ENCODE measurements at regions not wholly inside any gene's neighbourhood (a gene's known extent, or its start where the extent isn't known, plus 50 kb on each side); places are given as distances from the start of the nearest gene placed in this dataset.

DNA sequence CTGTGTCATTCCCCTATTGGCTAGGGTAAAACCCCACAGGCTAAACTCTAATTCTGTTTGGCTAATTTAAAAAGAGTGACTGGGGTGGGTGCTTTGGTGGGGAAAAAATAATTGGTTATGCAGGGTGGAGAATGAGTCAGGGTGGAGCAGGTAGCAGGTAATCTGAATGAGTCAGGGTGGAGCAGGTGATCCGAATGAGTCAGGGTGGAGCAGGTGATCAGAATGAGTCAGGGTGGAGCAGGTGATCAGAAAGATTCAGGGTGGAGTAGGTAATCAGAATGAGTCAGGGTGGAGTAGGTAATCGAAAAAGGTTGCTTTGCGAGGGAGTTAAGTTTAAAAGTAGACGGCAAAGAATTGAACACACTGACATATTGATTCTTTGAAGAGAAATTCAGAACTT is 1218.8 kb upstream of the ATXN8OS start:
- no peak overlapping the region for H3K27ac Mint-ChIP-seq
- no peaks in the 10 kb centered on the region for H3K4me1 Mint-ChIP-seq
- H3K27me3 Mint-ChIP-seq (ENCODE audit: low read depth in 2 of 2): no peaks in the 10 kb centered on the region
- ATAC-seq: no peak
- Histone ChIP-seq H3K4me1 (ENCODE audit: control insufficient read depth, insufficient read depth, low read length) (no peaks in the 10 kb centered on the region), H3K36me3 (ENCODE audit: control insufficient read depth, insufficient read depth, low read length) (no peaks in the 10 kb centered on the region), H3K27ac (ENCODE audit: low read length) (no peak overlapping the region), H3K27me3 (ENCODE audit: control insufficient read depth, insufficient read depth, low read length) (no peaks in the 10 kb centered on the region), H3K4me3 (ENCODE audit: low read length) (no peak overlapping the region), H3K9me3 (ENCODE audit: control insufficient read depth, insufficient read depth, low read length) (no peaks in the 10 kb centered on the region)
- WGBS (ENCODE audit: insufficient coverage): 89% methylated on average over 1 of the region's 4 CpGs
- DNase-seq: no peak
- TF ChIP-seq, protein P1, sequence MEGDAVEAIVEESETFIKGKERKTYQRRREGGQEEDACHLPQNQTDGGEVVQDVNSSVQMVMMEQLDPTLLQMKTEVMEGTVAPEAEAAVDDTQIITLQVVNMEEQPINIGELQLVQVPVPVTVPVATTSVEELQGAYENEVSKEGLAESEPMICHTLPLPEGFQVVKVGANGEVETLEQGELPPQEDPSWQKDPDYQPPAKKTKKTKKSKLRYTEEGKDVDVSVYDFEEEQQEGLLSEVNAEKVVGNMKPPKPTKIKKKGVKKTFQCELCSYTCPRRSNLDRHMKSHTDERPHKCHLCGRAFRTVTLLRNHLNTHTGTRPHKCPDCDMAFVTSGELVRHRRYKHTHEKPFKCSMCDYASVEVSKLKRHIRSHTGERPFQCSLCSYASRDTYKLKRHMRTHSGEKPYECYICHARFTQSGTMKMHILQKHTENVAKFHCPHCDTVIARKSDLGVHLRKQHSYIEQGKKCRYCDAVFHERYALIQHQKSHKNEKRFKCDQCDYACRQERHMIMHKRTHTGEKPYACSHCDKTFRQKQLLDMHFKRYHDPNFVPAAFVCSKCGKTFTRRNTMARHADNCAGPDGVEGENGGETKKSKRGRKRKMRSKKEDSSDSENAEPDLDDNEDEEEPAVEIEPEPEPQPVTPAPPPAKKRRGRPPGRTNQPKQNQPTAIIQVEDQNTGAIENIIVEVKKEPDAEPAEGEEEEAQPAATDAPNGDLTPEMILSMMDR (IDR thresholded peaks at IDR 0.05): no peak
- no peak overlapping the region for H3K4me3 Mint-ChIP-seq
- no peaks in the 10 kb centered on the region for H3K36me3 Mint-ChIP-seq
- intact Hi-C loops (cut with micrococcal nuclease): no loop called here
- peaks cover 13 to 21% of the 10 kb centered on the region in 2 donors for H3K9me3 Mint-ChIP-seq

DNA sequence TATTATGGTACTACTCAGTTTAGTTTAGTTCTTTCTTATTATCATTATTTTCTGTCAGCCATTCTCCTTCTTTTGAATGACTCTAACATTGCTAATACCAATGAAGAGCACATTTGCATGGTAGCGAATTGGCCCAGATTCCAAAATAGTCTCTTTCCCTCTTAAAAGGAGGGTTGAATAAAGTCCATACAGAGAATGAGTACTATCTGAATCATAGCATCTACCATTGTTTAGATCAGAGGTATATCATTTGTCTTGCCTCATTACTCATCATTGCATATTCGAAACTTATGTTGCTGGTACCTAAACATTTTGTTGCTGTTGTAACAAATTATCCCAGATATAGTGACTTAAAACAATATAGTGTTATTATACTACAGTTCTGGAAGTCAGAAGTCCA is 1235.3 kb upstream of the ATXN8OS start:
- Histone ChIP-seq H3K4me1 (ENCODE audit: control insufficient read depth, insufficient read depth, low read length) (no peaks in the 10 kb centered on the region), H3K27me3 (ENCODE audit: control insufficient read depth, insufficient read depth, low read length) (no peaks in the 10 kb centered on the region), H3K9me3 (ENCODE audit: control insufficient read depth, insufficient read depth, low read length) (no peaks in the 10 kb centered on the region), H3K4me3 (ENCODE audit: low read length) (no peak overlapping the region), H3K27ac (ENCODE audit: low read length) (no peak overlapping the region), H3K36me3 (ENCODE audit: control insufficient read depth, insufficient read depth, low read length) (no peaks in the 10 kb centered on the region)
- H3K4me3 Mint-ChIP-seq: no peak overlapping the region
- peaks cover 14% of the 10 kb centered on the region for H3K36me3 Mint-ChIP-seq
- H3K4me1 Mint-ChIP-seq: no peaks in the 10 kb centered on the region
- no CpG with 5 or more reads among the region's 2 CpGs for WGBS (ENCODE audit: insufficient coverage)
- intact Hi-C loops (cut with micrococcal nuclease): no loop called here
- H3K27me3 Mint-ChIP-seq (ENCODE audit: low read depth in 2 of 2): no peaks in the 10 kb centered on the region
- TF ChIP-seq, protein P1 (IDR thresholded peaks at IDR 0.05): no peak
- no peak for DNase-seq
- no peak overlapping the region for H3K27ac Mint-ChIP-seq
- ATAC-seq: no peak
- H3K9me3 Mint-ChIP-seq: peaks cover 10 to 24% of the 10 kb centered on the region in 2 donors

DNA sequence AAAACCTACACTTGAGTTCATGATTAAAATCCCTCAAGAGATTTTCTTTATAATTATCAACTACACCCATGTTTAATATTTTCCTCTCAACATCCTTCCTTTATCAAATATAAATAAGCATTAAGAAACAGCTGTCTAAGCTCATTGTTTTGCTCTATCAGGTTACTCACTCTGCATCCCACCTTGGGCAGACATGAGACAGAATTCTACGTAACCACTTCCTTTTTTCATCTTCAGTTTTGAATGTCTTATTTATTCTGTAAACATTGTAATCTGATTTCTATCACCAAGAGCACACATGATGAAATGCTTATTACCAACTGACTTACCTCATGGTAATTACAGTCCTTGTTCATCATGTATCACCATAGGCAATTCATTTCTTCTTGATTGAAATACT is 1256.6 kb upstream of the ATXN8OS start:
- no peak overlapping the region for H3K4me3 ChIP-seq (ENCODE audit: low read length)
- DNase-seq: no peak
- no CpG with 5 or more reads among the region's 1 CpG for WGBS (ENCODE audit: insufficient coverage)
- no peak overlapping the region for H3K27ac Mint-ChIP-seq
- no peaks in the 10 kb centered on the region for H3K4me1 ChIP-seq (ENCODE audit: control insufficient read depth, insufficient read depth, low read length)
- H3K4me1 Mint-ChIP-seq: no peaks in the 10 kb centered on the region
- intact Hi-C loops (cut with micrococcal nuclease): no loop called here
- H3K27ac ChIP-seq (ENCODE audit: low read length): no peak overlapping the region
- no peak overlapping the region for H3K4me3 Mint-ChIP-seq
- peaks cover 22% of the 10 kb centered on the region for H3K36me3 Mint-ChIP-seq
- peaks cover 9% of the 10 kb centered on the region for H3K9me3 ChIP-seq (ENCODE audit: control insufficient read depth, insufficient read depth, low read length)
- TF ChIP-seq, protein P1 (IDR thresholded peaks at IDR 0.05): no peak
- H3K36me3 ChIP-seq (ENCODE audit: control insufficient read depth, insufficient read depth, low read length): no peaks in the 10 kb centered on the region
- no peaks in the 10 kb centered on the region for H3K27me3 Mint-ChIP-seq (ENCODE audit: low read depth in 2 of 2)
- no peak for ATAC-seq
- H3K27me3 ChIP-seq (ENCODE audit: control insufficient read depth, insufficient read depth, low read length): no peaks in the 10 kb centered on the region
- H3K9me3 Mint-ChIP-seq: peaks cover 22 to 25% of the 10 kb centered on the region in 2 donors

DNA sequence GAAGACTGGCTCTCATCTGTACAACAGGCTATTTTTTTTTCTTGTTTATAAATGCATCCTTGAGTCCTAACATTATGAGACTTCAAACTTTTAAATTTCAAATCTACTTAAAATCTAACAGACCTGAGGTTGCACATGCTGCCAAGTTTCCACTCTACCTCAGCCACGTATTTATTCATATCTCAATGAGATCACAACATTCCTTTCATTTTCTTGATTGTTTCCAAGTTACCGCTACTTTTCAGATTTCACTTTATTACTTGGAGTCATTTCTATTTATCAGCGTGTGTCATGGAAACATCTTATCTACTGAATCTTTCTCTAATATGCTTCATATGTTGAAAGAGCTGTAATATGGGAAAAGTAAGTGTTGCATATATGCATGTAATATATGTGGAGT is 1257.5 kb upstream of the ATXN8OS start:
- Histone ChIP-seq H3K27ac (ENCODE audit: low read length) (no peak overlapping the region), H3K4me1 (ENCODE audit: control insufficient read depth, insufficient read depth, low read length) (no peaks in the 10 kb centered on the region), H3K9me3 (ENCODE audit: control insufficient read depth, insufficient read depth, low read length) (peaks cover 14% of the 10 kb centered on the region), H3K4me3 (ENCODE audit: low read length) (no peak overlapping the region), H3K36me3 (ENCODE audit: control insufficient read depth, insufficient read depth, low read length) (no peaks in the 10 kb centered on the region), H3K27me3 (ENCODE audit: control insufficient read depth, insufficient read depth, low read length) (no peaks in the 10 kb centered on the region)
- Mint-ChIP-seq H3K27me3 (ENCODE audit: low read depth in 2 of 2) (no peaks in the 10 kb centered on the region), H3K4me3 (no peak overlapping the region), H3K9me3 (peaks cover 22 to 24% of the 10 kb centered on the region in 2 donors), H3K27ac (no peak overlapping the region), H3K36me3 (peaks cover 22% of the 10 kb centered on the region), H3K4me1 (no peaks in the 10 kb centered on the region)
- intact Hi-C loops (cut with micrococcal nuclease): no loop called here
- TF ChIP-seq, protein P1 (IDR thresholded peaks at IDR 0.05): no peak
- WGBS (ENCODE audit: insufficient coverage): 78% methylated on average over 2 of the region's 3 CpGs
- no peak for DNase-seq
- ATAC-seq: no peak

Data from natural killer cell (primary cell).